HuH-7.5 (cell line): ENCODE measurements at regions not wholly inside any gene's neighbourhood (a gene's known extent, or its start where the extent isn't known, plus 50 kb on each side); places are given as distances from the start of the nearest gene placed in this dataset.
"Not testable (repeated sequence)": the region's sequence is repeated elsewhere in the genome, so short reads cannot be mapped to it uniquely, and the experiment has no call there.

Experiments
- DNase-seq: peaks from one replicate; pipeline ENCODE4 v3.0.0; 2011; ENCODE audit warnings: low spot score

GRCh38 chr3:159877924-159878323, 110.7 kb upstream of the IL12A start:
- DNase-seq: no peak

- DNase-seq: no peak
Measured at GRCh38 chr3:159879146-159879545, 109.5 kb upstream of the IL12A start.

- no peak for DNase-seq
Measured at GRCh38 chr3:159879598-159879997, 109.0 kb upstream of the IL12A start.

GRCh38 chr3:159881208-159881607, 107.4 kb upstream of the IL12A start:
- DNase-seq: no peak

GRCh38 chr3:159881828-159882309, 106.8 kb upstream of the IL12A start:
- no peak for DNase-seq

GRCh38 chr3:159882367-159882766, 106.3 kb upstream of the IL12A start:
- no peak for DNase-seq

GRCh38 chr3:159882790-159883779, 105.5 kb upstream of the IL12A start:
- DNase-seq: no peak

- peak; percentile 13 for DNase-seq
Measured at GRCh38 chr3:159884661-159885402, 103.8 kb upstream of the IL12A start.

GRCh38 chr3:159886050-159886449, 102.6 kb upstream of the IL12A start:
- no peak for DNase-seq

- not testable (repeated sequence) for DNase-seq
Measured at GRCh38 chr3:159886530-159886929, 102.1 kb upstream of the IL12A start.

- no peak for DNase-seq
Measured at GRCh38 chr3:159887168-159887567, 101.5 kb upstream of the IL12A start.

- DNase-seq: no peak
Measured at GRCh38 chr3:159887911-159888310, 100.7 kb upstream of the IL12A start.

GRCh38 chr3:159892171-159892795, 96.4 kb upstream of the IL12A start:
- DNase-seq: no peak

GRCh38 chr3:159892801-159893200, 95.8 kb upstream of the IL12A start:
- no peak for DNase-seq

- no peak for DNase-seq
Measured at GRCh38 chr3:159894386-159894785, 94.2 kb upstream of the IL12A start.

GRCh38 chr3:159895430-159895829, 93.2 kb upstream of the IL12A start:
- no peak for DNase-seq

- no peak for DNase-seq
Measured at GRCh38 chr3:159896543-159896942, 92.1 kb upstream of the IL12A start.

- DNase-seq: no peak
Measured at GRCh38 chr3:159897331-159898075, 91.1 kb upstream of the IL12A start.

GRCh38 chr3:159898147-159898546, 90.5 kb upstream of the IL12A start:
- DNase-seq: no peak

- DNase-seq: no peak
Measured at GRCh38 chr3:159899166-159899565, 89.5 kb upstream of the IL12A start.

GRCh38 chr3:159902546-159903314, 85.9 kb upstream of the IL12A start:
- no peak for DNase-seq
